Hepatocyte (in vitro differentiated cells): ENCODE measurements at regions not wholly inside any gene's neighbourhood (a gene's known extent, or its start where the extent isn't known, plus 50 kb on each side); places are given as distances from the start of the nearest gene placed in this dataset.
A peak's percentile ranks its signal among the peaks of the same experiment; 100 is the strongest.

Experiments
- DNase-seq: peaks from one replicate; pipeline ENCODE4 v3.0.0-alpha.2; 2016; ENCODE audit warnings: low spot score
- H2AFZ ChIP-seq: fragments of 200-600 bp; sonication (generic); 2 replicates; pipeline ENCODE4 v1.6.0; 2016; ENCODE audit warnings: antibody characterized with exemption, mild to moderate bottlenecking
- H3K27ac ChIP-seq: fragments of 200-600 bp; sonication (generic); 2 replicates; pipeline ENCODE4 v1.5.1; 2016; ENCODE audit warnings: mild to moderate bottlenecking
- H3K27me3 ChIP-seq: fragments of 200-600 bp; sonication (generic); 2 replicates; pipeline ENCODE4 v1.6.1; 2016
- H3K36me3 ChIP-seq: fragments of 200-600 bp; sonication (generic); replicated peaks from 2 replicates; pipeline ENCODE4 v1.5.1; 2016; ENCODE audit warnings: low read depth; ENCODE audit not compliant: insufficient read depth
- H3K4me1 ChIP-seq: fragments of 200-600 bp; sonication (generic); 2 replicates; pipeline ENCODE4 v1.5.1; 2016; ENCODE audit warnings: mild to moderate bottlenecking, moderate library complexity; ENCODE audit not compliant: insufficient read depth
- H3K4me2 ChIP-seq: fragments of 200-600 bp; sonication (generic); 2 replicates; pipeline ENCODE4 v1.6.0; 2016
- H3K4me3 ChIP-seq: fragments of 200-600 bp; sonication (generic); 2 replicates; pipeline ENCODE4 v1.5.1; 2016; ENCODE audit warnings: mild to moderate bottlenecking
- H3K79me2 ChIP-seq: fragments of 200-600 bp; sonication (generic); 2 replicates; pipeline ENCODE4 v1.6.0; 2017; ENCODE audit warnings: mild to moderate bottlenecking
- H3K9me2 ChIP-seq: fragments of 200-600 bp; sonication (generic); replicated peaks from 2 replicates; pipeline ENCODE4 v1.6.0; 2017; ENCODE audit warnings: mild to moderate bottlenecking; ENCODE audit not compliant: insufficient read depth
- H3K9me3 ChIP-seq: fragments of 200-600 bp; sonication (generic); 2 replicates; pipeline ENCODE4 v1.5.1; 2016; ENCODE audit warnings: low read depth, mild to moderate bottlenecking
- H4K20me1 ChIP-seq: fragments of 200-600 bp; sonication (generic); 2 replicates; pipeline ENCODE4 v1.6.0; 2016; ENCODE audit warnings: mild to moderate bottlenecking; ENCODE audit not compliant: insufficient read depth, poor library complexity, severe bottlenecking
- CTCF ChIP-seq: fragments of 200-600 bp; sonication (generic); IDR thresholded peaks from 2 replicates; pipeline ENCODE4 v1.5.1; 2016; ENCODE audit warnings: antibody characterized with exemption, mild to moderate bottlenecking; ENCODE audit not compliant: poor library complexity
- EZH2 ChIP-seq: fragments of 200-600 bp; sonication (generic); IDR thresholded peaks from 2 replicates; pipeline ENCODE4 v1.6.1; 2016; ENCODE audit warnings: antibody characterized with exemption, mild to moderate bottlenecking, borderline replicate concordance
- EZH2phosphoT487 ChIP-seq: fragments of 200-600 bp; sonication (generic); IDR thresholded peaks from one replicate; pipeline ENCODE4 v1.6.1; 2018; ENCODE audit warnings: antibody characterized with exemption, mild to moderate bottlenecking, low read depth, moderate library complexity; ENCODE audit not compliant: unreplicated experiment, severe bottlenecking
- WGBS: methylation state at CpG from one replicate; pipeline ENCODE4 v1.1.6; 2016; ENCODE audit warnings: low lambda C conversion rate; ENCODE audit errors: missing lambda C conversion rate; 5-methylcytosine and 5-hydroxymethylcytosine counted together

GRCh38 chr3:55159711-55160110 lies 231.9 kb upstream of the LRTM1 start:
- H3K4me1 ChIP-seq, result peaks cover 4% of the 10 kb centered on the region
- peak overlapping the region; percentile 19 for H3K27ac ChIP-seq
- no peaks in the 10 kb centered on the region for H3K79me2 ChIP-seq
- no peaks in the 10 kb centered on the region for H3K9me3 ChIP-seq
- no peaks in the 10 kb centered on the region for H3K27me3 ChIP-seq
- H2AFZ ChIP-seq, result no peak overlapping the region
- H4K20me1 ChIP-seq, result no peaks in the 10 kb centered on the region
- no peak overlapping the region for H3K4me3 ChIP-seq
- DNase-seq, result no peak
- H3K36me3 ChIP-seq, result no peaks in the 10 kb centered on the region
- no peak overlapping the region for H3K4me2 ChIP-seq
- no peak for TF ChIP-seq EZH2
- TF ChIP-seq EZH2phosphoT487, result no peak
- TF ChIP-seq CTCF, result no peak
- WGBS, result 71% methylated on average over 2 of the region's 2 CpGs
- no peaks in the 10 kb centered on the region for H3K9me2 ChIP-seq

- no peak overlapping the region for H2AFZ ChIP-seq
- TF ChIP-seq CTCF, result no peak
- TF ChIP-seq EZH2phosphoT487, result no peak
- no peak for TF ChIP-seq EZH2
- no peak for DNase-seq
Measured at GRCh38 chr3:55159016-55159415, 231.2 kb upstream of the LRTM1 start.

GRCh38 chr3:55158345-55158744 lies 230.5 kb upstream of the LRTM1 start:
- 78% methylated on average over 3 of the region's 3 CpGs for WGBS
- H3K79me2 ChIP-seq, result no peaks in the 10 kb centered on the region
- no peak overlapping the region for H3K27ac ChIP-seq

More at GRCh38 chr3:55159016-55159415, 231.2 kb upstream of the LRTM1 start:
- Histone ChIP-seq H3K4me1 (no peaks in the 10 kb centered on the region), H3K4me3 (no peak overlapping the region), H3K9me2 (no peaks in the 10 kb centered on the region), H3K79me2 (no peaks in the 10 kb centered on the region), H3K4me2 (no peak overlapping the region), H4K20me1 (no peaks in the 10 kb centered on the region), H3K27ac (no peak overlapping the region), H3K27me3 (peaks cover 5% of the 10 kb centered on the region), H3K36me3 (no peaks in the 10 kb centered on the region), H3K9me3 (no peaks in the 10 kb centered on the region)
- 93% methylated on average over 2 of the region's 2 CpGs for WGBS

More at GRCh38 chr3:55158345-55158744, 230.5 kb upstream of the LRTM1 start:
- H3K9me3 ChIP-seq, result no peaks in the 10 kb centered on the region
- no peak for DNase-seq
- no peak overlapping the region for H3K4me3 ChIP-seq
- H4K20me1 ChIP-seq, result no peaks in the 10 kb centered on the region
- no peaks in the 10 kb centered on the region for H3K9me2 ChIP-seq
- H3K4me1 ChIP-seq, result no peaks in the 10 kb centered on the region
- no peak overlapping the region for H3K4me2 ChIP-seq
- H3K27me3 ChIP-seq, result peaks cover 6% of the 10 kb centered on the region
- TF ChIP-seq EZH2 (no peak), EZH2phosphoT487 (no peak), CTCF (no peak)
- no peaks in the 10 kb centered on the region for H3K36me3 ChIP-seq
- H2AFZ ChIP-seq, result no peak overlapping the region
